Stimulated activated CD4-positive, alpha-beta T cell treated with anti-CD3 and anti-CD28 coated beads, Interleukin-4, amount 100 ng/mL, for 24 hours (primary cell): ENCODE measurements at regions not wholly inside any gene's neighbourhood (a gene's known extent, or its start where the extent isn't known, plus 50 kb on each side); places are given as distances from the start of the nearest gene placed in this dataset.
"Not testable (repeated sequence)": the region's sequence is repeated elsewhere in the genome, so short reads cannot be mapped to it uniquely, and the experiment has no call there.

ENCODE experiments used
- DNase-seq: peaks from one replicate; pipeline ENCODE4 v3.0.0-alpha.2; 2020

DNA sequence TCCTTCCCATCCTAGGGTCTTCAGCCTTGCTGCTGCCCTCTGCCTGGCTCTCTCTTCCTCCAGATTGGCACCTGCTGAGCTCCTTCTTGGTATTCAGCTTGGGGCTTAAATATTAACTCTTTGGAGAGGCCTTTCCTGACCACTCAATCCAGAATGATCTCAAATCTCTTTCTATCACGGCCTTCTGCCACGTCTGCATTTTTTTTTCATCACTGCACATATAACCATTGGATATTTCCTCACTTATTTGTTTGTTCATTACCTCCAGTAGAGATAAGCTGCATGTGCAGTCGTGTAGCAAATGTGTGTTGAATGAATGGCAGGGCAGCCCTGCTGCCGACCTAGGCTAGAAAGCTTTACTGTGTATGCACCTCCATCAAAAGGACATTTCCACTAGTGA lies 51.6 kb upstream of the MPP7 start:
- no peak for DNase-seq

DNA sequence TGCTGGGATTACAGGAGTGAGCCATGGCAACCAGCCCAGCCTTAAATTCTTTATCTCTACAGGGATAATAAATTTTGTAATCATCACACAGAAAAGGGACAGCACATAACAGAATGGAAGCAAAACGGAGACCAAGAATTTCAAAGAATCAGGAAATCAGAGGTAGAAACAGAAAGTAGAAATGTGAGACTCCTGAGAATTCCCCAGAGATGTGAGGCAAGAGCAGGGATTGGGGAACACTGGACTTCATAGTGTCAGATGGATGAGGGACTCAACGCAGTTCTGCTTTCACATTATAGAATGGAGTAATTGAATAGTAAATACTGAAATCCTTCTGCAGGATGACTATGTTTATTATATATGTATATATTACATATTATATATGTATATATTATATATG lies 52.5 kb upstream of the MPP7 start:
- DNase-seq, result no peak

DNA sequence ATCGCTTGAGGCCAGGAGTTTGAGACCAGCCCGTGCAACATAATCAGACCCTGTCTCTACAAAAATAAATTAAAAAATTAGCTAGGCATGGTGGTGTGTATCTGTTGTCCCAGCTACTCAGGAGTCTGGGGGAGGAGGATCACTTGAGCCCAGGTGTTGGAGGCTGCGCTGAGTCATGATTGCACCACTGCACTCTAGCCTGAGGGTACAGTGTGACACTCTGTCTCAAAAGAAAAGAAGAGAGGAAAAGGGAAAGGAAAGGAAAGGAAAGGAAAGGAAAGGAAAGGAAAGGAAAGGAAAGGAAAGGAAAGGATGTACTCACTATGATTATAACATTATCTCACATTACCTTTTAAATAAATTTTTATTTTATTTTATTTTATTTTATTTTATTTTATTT lies 56.5 kb upstream of the MPP7 start:
- DNase-seq, result no peak

DNA sequence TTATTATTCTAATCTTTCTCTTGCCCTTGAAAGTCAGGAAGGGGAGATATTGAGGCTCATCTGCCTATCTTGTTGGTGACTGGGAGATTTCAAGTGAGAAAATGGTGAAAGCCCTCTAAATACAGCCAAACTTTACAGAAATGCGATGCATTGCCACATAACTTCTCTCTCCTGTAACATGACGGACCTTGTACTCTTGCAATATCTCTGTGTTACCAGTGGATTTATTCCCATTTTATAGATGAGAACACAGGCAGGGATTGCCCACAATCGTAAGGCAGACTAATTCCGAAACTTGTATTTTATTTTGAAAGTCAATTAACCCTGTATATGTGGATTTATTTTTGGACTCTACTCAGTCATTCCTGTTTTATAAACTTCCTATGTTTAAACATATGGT lies 57.3 kb upstream of the MPP7 start:
- no peak for DNase-seq

GRCh38 chr10:28363376-28363775 lies 60.5 kb upstream of the MPP7 start:
- no peak for DNase-seq

GRCh38 chr10:28365840-28366239 lies 63.0 kb upstream of the MPP7 start:
- no peak for DNase-seq

GRCh38 chr10:28366994-28367393 lies 64.1 kb upstream of the MPP7 start:
- DNase-seq, result no peak

DNA sequence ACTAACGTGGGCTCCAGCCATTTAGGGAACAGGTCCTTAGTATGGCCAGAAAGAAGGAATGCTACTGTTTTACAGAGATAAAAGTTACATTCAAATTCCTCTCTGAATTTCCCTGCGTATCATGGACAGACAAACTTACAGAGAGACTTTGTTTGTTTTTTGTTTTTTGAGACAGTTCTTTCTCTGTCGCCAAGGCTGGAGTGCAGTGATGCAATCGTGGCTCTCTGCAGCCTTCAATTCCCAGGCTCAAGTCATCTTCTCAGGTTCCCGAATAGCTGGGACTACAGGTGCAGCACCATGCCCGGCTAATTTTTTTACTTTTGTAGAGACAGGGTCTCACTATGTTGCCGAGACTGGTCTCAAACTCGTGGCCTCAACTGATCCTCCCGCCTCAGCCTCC lies 64.5 kb upstream of the MPP7 start:
- DNase-seq, result no peak

- peak; percentile 57 for DNase-seq
Measured at GRCh38 chr10:28367929-28368484, 65.1 kb upstream of the MPP7 start.

- DNase-seq, result no peak
Measured at GRCh38 chr10:28370107-28370835, 67.4 kb upstream of the MPP7 start.

GRCh38 chr10:28371638-28372037 lies 68.8 kb upstream of the MPP7 start:
- not testable (repeated sequence) for DNase-seq

GRCh38 chr10:28374036-28374435 lies 71.2 kb upstream of the MPP7 start:
- no peak for DNase-seq

DNA sequence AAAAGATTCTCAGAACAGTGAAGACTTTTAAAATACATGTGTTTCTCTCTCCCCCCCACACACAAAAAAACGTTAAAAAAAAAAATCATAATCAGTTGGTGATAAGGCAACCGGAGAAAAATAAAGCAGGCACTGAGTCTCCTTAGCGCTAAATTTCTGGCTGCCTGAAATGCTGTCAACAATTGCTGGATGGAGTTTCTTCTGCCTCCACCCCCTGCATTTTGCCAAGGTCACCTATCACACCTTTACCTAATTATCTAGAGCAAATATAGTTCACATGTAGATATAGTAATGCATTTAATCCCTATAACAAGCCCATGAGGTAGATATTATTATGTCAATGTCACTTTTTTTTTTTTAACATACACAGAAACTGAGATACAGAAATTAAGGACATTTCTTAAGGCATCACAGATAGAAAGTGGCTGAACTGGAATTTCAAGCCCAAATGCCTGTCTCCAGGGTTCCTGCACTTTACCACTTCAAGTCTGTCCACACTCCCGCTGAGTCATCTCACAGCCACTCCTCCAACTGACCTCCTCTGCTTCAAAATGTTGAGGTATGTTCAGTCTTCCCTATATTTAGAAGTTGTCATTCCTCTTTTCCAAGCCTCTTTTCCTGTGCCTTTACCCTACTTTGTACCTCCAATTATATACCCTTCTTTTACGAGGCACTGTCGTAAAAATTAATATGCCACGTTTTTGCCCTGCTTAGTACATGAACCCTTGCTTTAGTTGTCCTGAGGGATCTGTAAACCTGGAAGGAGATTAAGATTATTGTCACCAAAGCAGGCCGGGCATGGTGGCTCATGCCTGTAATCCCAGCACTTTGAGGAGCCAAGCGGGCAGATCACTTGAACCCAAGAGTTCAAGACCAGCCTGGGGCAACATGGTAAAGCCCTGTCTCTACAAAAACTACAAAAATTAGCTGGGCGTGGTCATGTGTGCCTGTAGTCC lies 72.8 kb upstream of the MPP7 start:
- no peak for DNase-seq

DNA sequence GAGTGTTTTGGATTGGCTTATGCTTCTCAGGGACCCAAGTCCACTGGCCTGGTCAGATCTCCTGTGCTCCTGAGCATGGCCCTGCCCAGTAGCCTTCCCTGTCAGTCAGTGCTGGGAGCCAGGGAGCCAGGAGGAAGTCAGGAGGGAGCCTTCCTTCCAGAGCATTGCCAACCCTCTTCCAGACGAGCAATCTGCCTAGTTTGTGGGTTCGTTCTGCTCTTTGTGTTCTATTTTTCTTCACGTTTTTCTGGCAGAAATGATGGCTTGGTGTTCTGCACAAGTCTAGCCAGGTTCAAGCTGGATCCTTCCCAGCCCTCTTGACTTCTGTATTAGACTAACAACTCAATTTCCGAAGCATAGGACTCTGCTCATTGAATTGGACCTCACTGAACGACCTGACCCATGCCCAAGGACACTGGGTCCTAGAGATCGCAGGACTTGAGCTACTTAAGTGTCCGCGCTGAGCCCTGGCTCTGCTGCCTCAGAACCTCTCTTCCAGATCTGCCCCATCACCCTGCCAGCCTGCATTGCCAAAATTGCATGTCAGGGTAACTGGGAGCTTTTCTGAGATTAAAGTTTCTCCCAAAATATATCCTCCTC lies 76.2 kb upstream of the MPP7 start:
- no peak for DNase-seq

DNA sequence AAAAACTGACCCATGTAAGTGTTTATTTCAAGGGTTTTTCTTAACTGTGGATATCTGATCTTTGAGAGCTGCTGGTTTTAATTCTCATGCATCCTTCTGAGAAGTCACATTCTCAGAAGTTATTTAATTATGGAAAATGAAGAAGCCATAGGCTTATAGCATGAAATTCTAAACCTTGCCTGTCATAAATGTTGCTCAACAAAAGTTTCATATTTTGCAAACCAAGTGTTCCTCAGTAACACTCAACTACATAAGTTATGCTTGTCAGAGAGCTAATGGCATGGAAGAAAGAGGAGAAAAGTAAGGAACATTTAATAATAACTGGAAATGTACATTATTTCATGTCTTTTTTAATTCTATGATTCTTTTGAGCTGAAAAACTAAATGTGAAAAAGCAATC lies 78.6 kb upstream of the MPP7 start:
- DNase-seq, result no peak

DNA sequence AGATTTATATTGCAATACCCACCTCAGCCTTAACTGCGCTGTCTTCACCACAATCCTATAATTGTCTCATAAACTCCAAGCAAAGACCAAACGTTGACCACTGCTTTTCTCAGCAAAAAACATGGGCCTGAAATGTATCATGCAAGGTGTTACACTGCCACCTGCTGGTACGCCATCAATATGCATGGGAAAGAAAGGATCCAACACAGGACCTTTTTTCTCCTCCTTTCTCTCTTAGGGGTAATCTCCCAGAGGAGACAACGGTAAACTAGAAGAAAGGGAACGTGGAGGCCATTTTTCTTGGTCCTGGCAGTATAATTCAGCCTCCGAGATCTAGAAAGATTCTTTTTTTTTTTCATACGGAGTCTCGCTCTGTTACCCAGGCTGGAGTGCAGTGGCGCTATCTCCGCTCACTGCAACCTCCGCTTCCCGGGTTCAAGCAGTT lies 79.1 kb upstream of the MPP7 start:
- peak; percentile 88 for DNase-seq

DNA sequence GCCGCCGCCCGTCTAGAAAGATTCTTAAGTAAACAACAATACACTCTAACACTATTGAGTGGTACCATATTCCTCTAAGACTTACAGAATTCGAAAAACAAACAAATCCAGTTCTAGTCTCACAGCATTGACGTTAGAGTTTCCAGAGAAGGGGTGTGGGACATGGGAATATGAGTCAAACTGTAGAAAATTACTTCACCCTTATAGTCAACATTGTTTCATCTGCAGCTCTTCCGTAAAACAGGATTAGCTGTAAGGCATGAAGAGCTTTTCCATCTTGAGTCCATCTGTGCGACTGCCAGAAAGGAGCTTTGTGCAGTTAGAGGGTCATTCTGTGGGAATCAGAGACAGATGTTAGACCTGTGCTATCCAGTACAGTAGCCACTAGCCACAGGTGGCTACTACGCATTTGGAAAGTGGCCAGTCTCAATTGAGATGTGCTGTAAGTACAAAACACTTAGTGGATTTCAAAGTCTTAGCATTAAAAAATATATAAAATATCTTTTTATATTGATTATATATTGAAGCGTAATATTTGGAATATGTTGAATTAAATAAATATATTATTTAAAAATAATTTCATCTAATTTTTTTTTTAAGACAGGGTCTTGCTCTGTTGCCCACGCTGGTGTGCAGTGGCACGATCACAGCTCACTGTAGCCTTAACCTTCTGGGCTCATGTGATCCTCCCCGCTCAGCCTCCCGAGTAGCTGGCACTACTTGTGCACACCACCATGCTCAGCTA lies 79.8 kb upstream of the MPP7 start:
- no peak for DNase-seq

DNA sequence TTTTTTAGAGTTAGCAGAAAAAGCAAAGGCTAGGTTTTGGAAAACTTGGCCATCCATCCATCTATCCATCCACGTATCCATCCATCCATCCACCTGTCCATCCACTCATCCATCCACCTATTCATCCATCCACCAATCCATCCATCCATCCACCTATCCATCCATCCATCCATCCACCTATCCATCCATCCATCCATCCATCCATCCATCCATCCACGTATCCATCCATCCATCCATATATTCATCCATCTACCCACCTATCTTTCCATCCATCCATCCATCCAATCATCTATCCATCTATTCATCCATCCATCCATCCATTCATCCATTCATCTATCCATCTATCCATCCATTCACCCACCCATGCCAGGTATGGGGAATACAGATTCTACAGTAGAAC lies 81.7 kb upstream of the MPP7 start:
- DNase-seq, result no peak

GRCh38 chr10:28385748-28386502 lies 83.1 kb upstream of the MPP7 start:
- no peak for DNase-seq

GRCh38 chr10:28386503-28386868 lies 83.6 kb upstream of the MPP7 start:
- no peak for DNase-seq

GRCh38 chr10:28387140-28387539 lies 84.3 kb upstream of the MPP7 start:
- no peak for DNase-seq

DNA sequence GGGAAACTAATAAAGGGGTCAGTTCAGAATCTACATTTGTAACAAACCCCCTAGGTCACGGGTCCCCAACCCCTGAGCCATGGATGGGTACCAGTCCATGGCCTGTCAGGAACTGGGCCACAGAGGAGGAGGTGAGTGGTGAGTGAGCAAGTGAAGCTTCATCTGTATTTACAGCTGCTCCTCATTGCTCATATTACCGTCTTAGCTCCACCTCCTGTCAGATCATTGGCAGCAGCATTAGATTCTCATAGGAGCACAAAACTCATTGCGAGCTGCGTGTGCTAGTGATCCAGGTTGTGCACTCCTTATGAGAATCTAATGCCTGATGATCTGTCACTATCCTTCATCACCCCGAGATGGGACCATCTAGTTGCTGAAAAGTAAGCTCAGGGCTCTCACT lies 88.4 kb upstream of the MPP7 start:
- no peak for DNase-seq
